ENCODE measurements at regions not wholly inside any gene's neighbourhood (a gene's known extent, or its start where the extent isn't known, plus 50 kb on each side); places are given as distances from the start of the nearest gene placed in this dataset.

DNA sequence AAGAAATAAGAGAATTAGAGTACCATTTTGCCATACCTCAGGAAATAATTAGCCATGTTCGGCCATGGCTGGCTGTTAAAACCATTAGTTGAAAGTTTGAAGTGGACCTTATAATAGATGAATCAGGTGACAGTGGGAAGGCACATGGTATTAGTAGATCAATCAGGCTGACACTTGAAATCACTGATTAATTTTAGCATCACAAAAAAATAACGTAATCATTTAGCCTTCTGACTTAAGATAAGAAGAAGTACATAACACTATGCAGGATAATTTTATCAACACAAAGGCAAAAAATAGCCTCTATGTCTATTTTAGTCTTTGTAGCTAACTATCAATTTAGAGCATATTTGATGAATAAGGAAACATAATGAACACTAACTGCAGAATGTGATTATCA is 615.5 kb downstream of the PCDH17 start:
- TF ChIP-seq CTCF (conservative IDR thresholded peaks at IDR 0.05; ENCODE audit: low read depth, low read length) (no peak), EZH2 (IDR thresholded peaks at IDR 0.05; ENCODE audit: borderline replicate concordance, low read depth, low read length, poor library complexity, severe bottlenecking) (no peak)

All from A673 (cell line).